ENCODE measurements at regions not wholly inside any gene's neighbourhood (a gene's known extent, or its start where the extent isn't known, plus 50 kb on each side); places are given as distances from the start of the nearest gene placed in this dataset.

GRCh38 chr5:74096325-74096724 lies 470.3 kb downstream of the ARHGEF28 start:
- DNase-seq (ENCODE audit: low read depth, low spot score): no peak
- TF ChIP-seq, protein P1, sequence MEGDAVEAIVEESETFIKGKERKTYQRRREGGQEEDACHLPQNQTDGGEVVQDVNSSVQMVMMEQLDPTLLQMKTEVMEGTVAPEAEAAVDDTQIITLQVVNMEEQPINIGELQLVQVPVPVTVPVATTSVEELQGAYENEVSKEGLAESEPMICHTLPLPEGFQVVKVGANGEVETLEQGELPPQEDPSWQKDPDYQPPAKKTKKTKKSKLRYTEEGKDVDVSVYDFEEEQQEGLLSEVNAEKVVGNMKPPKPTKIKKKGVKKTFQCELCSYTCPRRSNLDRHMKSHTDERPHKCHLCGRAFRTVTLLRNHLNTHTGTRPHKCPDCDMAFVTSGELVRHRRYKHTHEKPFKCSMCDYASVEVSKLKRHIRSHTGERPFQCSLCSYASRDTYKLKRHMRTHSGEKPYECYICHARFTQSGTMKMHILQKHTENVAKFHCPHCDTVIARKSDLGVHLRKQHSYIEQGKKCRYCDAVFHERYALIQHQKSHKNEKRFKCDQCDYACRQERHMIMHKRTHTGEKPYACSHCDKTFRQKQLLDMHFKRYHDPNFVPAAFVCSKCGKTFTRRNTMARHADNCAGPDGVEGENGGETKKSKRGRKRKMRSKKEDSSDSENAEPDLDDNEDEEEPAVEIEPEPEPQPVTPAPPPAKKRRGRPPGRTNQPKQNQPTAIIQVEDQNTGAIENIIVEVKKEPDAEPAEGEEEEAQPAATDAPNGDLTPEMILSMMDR (IDR thresholded peaks at IDR 0.05; ENCODE audit: low read depth, low read length): no peak
- in situ Hi-C loops (cut with HindIII; ENCODE audit: low sequenced_read_pairs): no loop called here
- no peak overlapping the region for H3K4me3 ChIP-seq (ENCODE audit: low read depth, low read length)

- DNase-seq (ENCODE audit: low read depth, low spot score): no peak
- TF ChIP-seq, protein P1 (IDR thresholded peaks at IDR 0.05; ENCODE audit: low read depth, low read length): no peak
- in situ Hi-C loops (cut with HindIII; ENCODE audit: low sequenced_read_pairs): no loop called here
- H3K4me3 ChIP-seq (ENCODE audit: low read depth, low read length): no peak overlapping the region
These were observed 469.9 kb downstream of the ARHGEF28 start for GRCh38 chr5:74095871-74096270.

DNA sequence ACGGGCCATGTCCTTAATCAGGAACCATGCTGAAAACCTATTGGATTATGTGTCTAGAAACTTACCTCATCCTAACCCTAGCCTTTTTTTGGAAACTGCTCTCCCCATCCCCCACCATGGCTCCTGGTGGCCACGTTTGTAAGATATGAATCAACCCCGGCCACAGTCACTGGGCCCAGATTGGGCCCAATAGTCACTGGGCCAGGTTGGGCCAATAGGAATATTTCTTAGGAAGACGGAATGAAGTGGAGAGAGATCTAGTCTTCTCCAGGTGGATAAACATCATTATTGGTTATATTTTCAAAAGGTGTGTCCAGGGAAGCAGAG lies 468.7 kb downstream of the ARHGEF28 start:
- TF ChIP-seq, protein P1 (IDR thresholded peaks at IDR 0.05; ENCODE audit: low read depth, low read length): no peak
- H3K4me3 ChIP-seq (ENCODE audit: low read depth, low read length): no peak overlapping the region
- no peak for DNase-seq (ENCODE audit: low read depth, low spot score)
- in situ Hi-C loops (cut with HindIII; ENCODE audit: low sequenced_read_pairs): no loop called here

- TF ChIP-seq, protein P1 (IDR thresholded peaks at IDR 0.05; ENCODE audit: low read depth, low read length): no peak
- in situ Hi-C loops (cut with HindIII; ENCODE audit: low sequenced_read_pairs): no loop called here
- peak; percentile 53 for DNase-seq (ENCODE audit: low read depth, low spot score)
- no peak overlapping the region for H3K4me3 ChIP-seq (ENCODE audit: low read depth, low read length)
These were observed 468.2 kb downstream of the ARHGEF28 start for GRCh38 chr5:74094096-74094781.

- DNase-seq (ENCODE audit: low read depth, low spot score): no peak
- no peak overlapping the region for H3K4me3 ChIP-seq (ENCODE audit: low read depth, low read length)
- in situ Hi-C loops (cut with HindIII; ENCODE audit: low sequenced_read_pairs): no loop called here
- TF ChIP-seq, protein P1 (IDR thresholded peaks at IDR 0.05; ENCODE audit: low read depth, low read length): no peak
These were observed 467.6 kb downstream of the ARHGEF28 start for GRCh38 chr5:74093561-74093960.

DNA sequence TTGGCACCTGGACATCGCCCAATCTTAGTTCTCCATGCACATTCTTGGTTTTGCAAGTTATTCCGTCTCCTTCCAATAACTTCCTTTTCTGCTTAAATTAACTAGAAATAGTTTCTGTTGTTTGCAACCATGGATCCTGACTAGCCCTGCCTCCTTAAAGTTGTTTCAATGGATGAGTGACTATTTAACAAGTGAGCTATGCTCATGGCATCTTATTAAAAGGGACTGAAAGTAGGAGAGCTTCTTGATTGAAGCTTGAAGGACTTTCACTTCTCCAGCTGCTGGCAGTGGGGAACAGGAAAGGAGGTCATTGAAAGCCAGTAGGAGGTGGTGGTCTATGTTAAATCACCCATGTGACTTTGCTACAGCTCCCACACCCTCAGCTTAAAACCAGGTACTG lies 466.8 kb downstream of the ARHGEF28 start:
- H3K4me3 ChIP-seq (ENCODE audit: low read depth, low read length): no peak overlapping the region
- in situ Hi-C loops (cut with HindIII; ENCODE audit: low sequenced_read_pairs): no loop called here
- TF ChIP-seq, protein P1 (IDR thresholded peaks at IDR 0.05; ENCODE audit: low read depth, low read length): no peak
- no peak for DNase-seq (ENCODE audit: low read depth, low spot score)

Data from astrocyte of the spinal cord (primary cell).